Endodermal cell (in vitro differentiated cells): ENCODE measurements at regions not wholly inside any gene's neighbourhood (a gene's known extent, or its start where the extent isn't known, plus 50 kb on each side); places are given as distances from the start of the nearest gene placed in this dataset.

Experiments
- DNase-seq: peaks from one replicate; pipeline ENCODE4 v3.0.0-alpha.2; 2017
- H3K27ac ChIP-seq: 2 replicates; pipeline ENCODE4 v1.5.1; 2013; ENCODE audit warnings: mild to moderate bottlenecking, low read depth, low read length, moderate library complexity
- H3K27me3 ChIP-seq: 2 replicates; pipeline ENCODE4 v1.6.1; 2013; ENCODE audit warnings: mild to moderate bottlenecking, low read length, moderate library complexity; ENCODE audit not compliant: insufficient read depth, control insufficient read depth, poor library complexity, severe bottlenecking
- H3K36me3 ChIP-seq: 2 replicates; pipeline ENCODE4 v1.7.0; 2013; ENCODE audit warnings: mild to moderate bottlenecking, low read length, moderate library complexity; ENCODE audit not compliant: control insufficient read depth, insufficient read depth
- H3K4me1 ChIP-seq: one replicate; pipeline ENCODE4 v1.7.0; 2013; ENCODE audit warnings: low read length; ENCODE audit not compliant: control insufficient read depth, insufficient read depth
- H3K4me3 ChIP-seq: 2 replicates; pipeline ENCODE4 v1.5.1; 2013; ENCODE audit warnings: mild to moderate bottlenecking, low read length, moderate library complexity
- H3K9ac ChIP-seq: 2 replicates; pipeline ENCODE4 v1.6.1; 2013; ENCODE audit warnings: mild to moderate bottlenecking, low read length, moderate library complexity; ENCODE audit not compliant: poor library complexity, severe bottlenecking; ENCODE audit errors: extremely low read depth
- H3K9me3 ChIP-seq: 2 replicates; pipeline ENCODE4 v1.6.1; 2013; ENCODE audit warnings: mild to moderate bottlenecking, low read length, moderate library complexity; ENCODE audit not compliant: control insufficient read depth
- H3K27ac Mint-ChIP-seq: 2 replicates; pipeline ENCODE4 v1.8.0; 2020; ENCODE audit warnings: mixed read lengths
- H3K27me3 Mint-ChIP-seq: 2 replicates; pipeline ENCODE4 v1.8.0; 2021; ENCODE audit warnings: mild to moderate bottlenecking, mixed read lengths; ENCODE audit not compliant: insufficient read depth
- H3K36me3 Mint-ChIP-seq: 2 replicates; pipeline ENCODE4 v1.8.0; 2020; ENCODE audit warnings: low read depth, mixed read lengths
- H3K4me1 Mint-ChIP-seq: 2 replicates; pipeline ENCODE4 v1.8.0; 2020; ENCODE audit warnings: mixed read lengths
- H3K4me3 Mint-ChIP-seq: 2 replicates; pipeline ENCODE4 v1.8.0; 2020; ENCODE audit warnings: mild to moderate bottlenecking, moderate library complexity, mixed read lengths
- H3K9me3 Mint-ChIP-seq: 2 replicates; pipeline ENCODE4 v1.8.0; 2020; ENCODE audit warnings: mild to moderate bottlenecking, mixed read lengths
- CTCF ChIP-seq: fragments of 200-600 bp; sonication (generic); conservative IDR thresholded peaks from 2 replicates; pipeline ENCODE4 v1.5.0; 2021; ENCODE audit warnings: antibody characterized with exemption, mild to moderate bottlenecking
- WGBS, 2 experiments: methylation state at CpG; one replicate each; pipeline versions ENCODE4 v1.1.5 to v1.1.7; 2013; ENCODE audit warnings: missing lambda C conversion rate in 2 of 2, mixed read lengths in 1 of 2; ENCODE audit not compliant: insufficient coverage in 1 of 2, insufficient read length in 1 of 2; 5-methylcytosine and 5-hydroxymethylcytosine counted together

DNA sequence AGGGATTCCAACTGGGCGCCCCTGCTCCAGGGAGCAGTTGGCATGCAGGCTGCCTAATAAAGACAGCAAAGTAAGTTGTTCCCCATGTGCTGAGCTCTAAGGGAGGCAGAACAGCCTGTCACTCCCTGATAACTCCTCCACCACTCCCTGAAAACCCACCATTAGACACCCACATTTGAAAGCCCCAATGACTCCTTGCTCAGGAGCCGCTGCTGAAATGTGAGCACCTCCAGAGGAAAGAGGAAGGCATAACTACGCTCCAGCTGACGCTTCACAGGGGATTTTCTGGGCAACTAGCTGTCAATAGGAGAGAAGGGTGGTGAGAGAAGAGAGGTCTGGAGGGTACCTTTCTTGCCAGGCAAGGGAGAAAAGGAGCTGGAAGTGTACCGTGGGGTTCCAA is 62.5 kb downstream of the NPY1R start:
- Mint-ChIP-seq H3K27me3 (no peaks in the 10 kb centered on the region), H3K36me3 (no peaks in the 10 kb centered on the region), H3K4me3 (no peak overlapping the region), H3K27ac (no peak overlapping the region), H3K9me3 (no peaks in the 10 kb centered on the region), H3K4me1 (peaks cover 9% of the 10 kb centered on the region)
- H3K4me3 ChIP-seq, result no peak overlapping the region
- no peaks in the 10 kb centered on the region for H3K9me3 ChIP-seq
- no peaks in the 10 kb centered on the region for H3K27me3 ChIP-seq
- 89% methylated on average over 3 to 5 of the region's 5 CpGs for WGBS, 2 experiments
- H3K4me1 ChIP-seq, result no peaks in the 10 kb centered on the region
- H3K9ac ChIP-seq, result no peak overlapping the region
- peak; percentile 20 for TF ChIP-seq CTCF
- H3K27ac ChIP-seq, result no peak overlapping the region
- no peaks in the 10 kb centered on the region for H3K36me3 ChIP-seq
- DNase-seq, result peak; percentile 57

- DNase-seq, result no peak
- no peaks in the 10 kb centered on the region for H3K27me3 ChIP-seq
- Mint-ChIP-seq H3K9me3 (no peaks in the 10 kb centered on the region), H3K4me3 (no peak overlapping the region), H3K36me3 (no peaks in the 10 kb centered on the region), H3K27ac (no peak overlapping the region), H3K4me1 (peaks cover 9% of the 10 kb centered on the region), H3K27me3 (no peaks in the 10 kb centered on the region)
- H3K9ac ChIP-seq, result no peak overlapping the region
- H3K36me3 ChIP-seq, result no peaks in the 10 kb centered on the region
- TF ChIP-seq CTCF, result no peak
- H3K4me3 ChIP-seq, result no peak overlapping the region
- no peaks in the 10 kb centered on the region for H3K4me1 ChIP-seq
- no peak overlapping the region for H3K27ac ChIP-seq
- H3K9me3 ChIP-seq, result no peaks in the 10 kb centered on the region
- WGBS, 2 experiments, result 83 to 98% methylated on average over 1 to 2 of the region's 2 CpGs
Measured at GRCh38 chr4:163269166-163269565, 63.2 kb downstream of the NPY1R start.

DNA sequence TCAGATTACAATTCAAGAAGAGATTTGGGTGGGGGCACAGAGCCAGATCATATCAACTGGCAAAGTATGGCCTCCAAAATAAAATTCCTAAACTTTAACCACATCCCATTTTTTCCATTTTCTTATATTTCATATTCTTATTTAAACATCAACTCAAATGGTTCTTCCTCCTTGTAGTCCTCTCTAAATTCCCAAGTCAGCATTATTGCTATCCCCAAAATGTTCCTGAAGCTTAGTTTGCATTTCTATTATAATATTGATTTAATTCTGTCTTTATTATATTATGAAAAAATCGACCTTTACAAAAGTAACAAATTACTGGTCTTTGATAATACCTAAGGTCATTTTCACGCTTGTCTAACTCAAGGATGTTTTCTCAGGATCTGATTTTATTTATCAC is 67.5 kb downstream of the NPY1R start:
- Mint-ChIP-seq H3K36me3 (no peaks in the 10 kb centered on the region), H3K27ac (no peak overlapping the region), H3K9me3 (no peaks in the 10 kb centered on the region), H3K27me3 (no peaks in the 10 kb centered on the region), H3K4me3 (no peak overlapping the region), H3K4me1 (peaks cover 8% of the 10 kb centered on the region)
- no peaks in the 10 kb centered on the region for H3K27me3 ChIP-seq
- H3K4me3 ChIP-seq, result no peak overlapping the region
- no peaks in the 10 kb centered on the region for H3K4me1 ChIP-seq
- no peak overlapping the region for H3K9ac ChIP-seq
- 75% methylated on average over 2 of the region's 2 CpGs; no CpG with 5 or more reads in 1 of the 2 experiments for WGBS, 2 experiments
- H3K9me3 ChIP-seq, result no peaks in the 10 kb centered on the region
- no peak for TF ChIP-seq CTCF
- no peak for DNase-seq
- no peaks in the 10 kb centered on the region for H3K36me3 ChIP-seq
- no peak overlapping the region for H3K27ac ChIP-seq
